Loucy (cell line): ENCODE measurements at regions not wholly inside any gene's neighbourhood (a gene's known extent, or its start where the extent isn't known, plus 50 kb on each side); places are given as distances from the start of the nearest gene placed in this dataset.

Source experiments
- CTCF ChIP-seq: fragments of 200-600 bp; sonication (generic); conservative IDR thresholded peaks from 2 replicates; pipeline ENCODE4 v1.5.1; 2014; ENCODE audit warnings: mild to moderate bottlenecking, antibody characterized with exemption, low read length
- EZH2phosphoT487 ChIP-seq: fragments of 200-600 bp; IDR thresholded peaks from 2 replicates; pipeline ENCODE4 v1.6.1; 2018; ENCODE audit warnings: antibody characterized with exemption, mild to moderate bottlenecking, moderate library complexity, borderline replicate concordance

DNA sequence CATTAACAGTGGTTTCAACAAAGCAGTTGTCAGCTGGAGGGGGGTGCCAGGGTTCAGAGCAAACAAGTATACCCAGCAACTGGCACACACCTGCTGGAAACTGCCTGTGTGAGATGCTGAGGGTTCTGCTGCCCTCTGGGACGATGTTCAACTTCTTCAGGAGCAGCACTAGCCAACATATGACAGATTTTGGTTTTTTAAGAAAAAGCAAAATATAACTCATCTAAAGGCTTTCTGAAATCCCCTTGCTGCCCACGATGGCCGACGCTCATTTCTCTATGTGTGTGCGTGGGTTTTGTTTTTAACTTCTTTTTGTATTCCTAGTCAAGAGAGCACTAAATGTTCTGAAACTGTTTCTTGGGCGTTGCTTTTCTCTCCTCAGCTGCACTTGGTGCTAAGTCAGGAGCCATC lies 79.9 kb downstream of the MRPL57 start:
- TF ChIP-seq CTCF (no peak), EZH2phosphoT487 (no peak)
